Brain microvascular endothelial cell (primary cell): ENCODE measurements at regions not wholly inside any gene's neighbourhood (a gene's known extent, or its start where the extent isn't known, plus 50 kb on each side); places are given as distances from the start of the nearest gene placed in this dataset.
"Not testable (repeated sequence)": the region's sequence is repeated elsewhere in the genome, so short reads cannot be mapped to it uniquely, and the experiment has no call there.

Experiments used
- DNase-seq: peaks from one replicate; pipeline ENCODE4 v3.0.0-alpha.2; 2020
- H3K27ac ChIP-seq: fragments of 250-450 bp; sonication (Bioruptor Pico); 2 replicates; pipeline ENCODE4 v1.5.1; 2020; ENCODE audit warnings: mild to moderate bottlenecking, moderate library complexity
- H3K27me3 ChIP-seq: fragments of 250-450 bp; sonication (Bioruptor Pico); replicated peaks from 2 replicates; pipeline ENCODE4 v1.5.1; 2020; ENCODE audit warnings: mild to moderate bottlenecking
- H3K36me3 ChIP-seq: fragments of 250-450 bp; sonication (Bioruptor Pico); replicated peaks from 2 replicates; pipeline ENCODE4 v1.5.1; 2020; ENCODE audit warnings: mild to moderate bottlenecking
- H3K4me3 ChIP-seq: 2 replicates; pipeline ENCODE4 v1.5.1; 2011; ENCODE audit warnings: low read depth, mild to moderate bottlenecking, control low read depth, low read length, moderate library complexity
- CTCF ChIP-seq: IDR thresholded peaks from 2 replicates; pipeline ENCODE4 v1.5.1; 2011; ENCODE audit warnings: low read depth, mild to moderate bottlenecking, moderate library complexity, low read length, control low read depth, inconsistent platforms; ENCODE audit errors: missing control alignments
- in situ Hi-C: cut with HindIII; loops from 2 replicates; pipeline ENCODE4 v1.10.0; 2017; ENCODE audit warnings: low sequenced_read_pairs, low pct_ligation_motif_present

GRCh38 chr12:42729535-42729900, 140.0 kb upstream of the PRICKLE1 start:
- Histone ChIP-seq H3K36me3 (no peaks in the 10 kb centered on the region), H3K4me3 (no peak overlapping the region), H3K27ac (no peak overlapping the region), H3K27me3 (no peaks in the 10 kb centered on the region)
- no peak for DNase-seq
- in situ Hi-C loops: no loop called here
- no peak for TF ChIP-seq CTCF

GRCh38 chr12:42728770-42729534, 139.4 kb upstream of the PRICKLE1 start:
- Histone ChIP-seq H3K27me3 (no peaks in the 10 kb centered on the region), H3K36me3 (no peaks in the 10 kb centered on the region), H3K27ac (no peak overlapping the region), H3K4me3 (no peak overlapping the region)
- no peak for TF ChIP-seq CTCF
- no peak for DNase-seq
- in situ Hi-C loops: no loop called here

GRCh38 chr12:42728287-42728686, 138.7 kb upstream of the PRICKLE1 start:
- no peak for TF ChIP-seq CTCF
- Histone ChIP-seq H3K36me3 (no peaks in the 10 kb centered on the region), H3K4me3 (no peak overlapping the region)

DNA sequence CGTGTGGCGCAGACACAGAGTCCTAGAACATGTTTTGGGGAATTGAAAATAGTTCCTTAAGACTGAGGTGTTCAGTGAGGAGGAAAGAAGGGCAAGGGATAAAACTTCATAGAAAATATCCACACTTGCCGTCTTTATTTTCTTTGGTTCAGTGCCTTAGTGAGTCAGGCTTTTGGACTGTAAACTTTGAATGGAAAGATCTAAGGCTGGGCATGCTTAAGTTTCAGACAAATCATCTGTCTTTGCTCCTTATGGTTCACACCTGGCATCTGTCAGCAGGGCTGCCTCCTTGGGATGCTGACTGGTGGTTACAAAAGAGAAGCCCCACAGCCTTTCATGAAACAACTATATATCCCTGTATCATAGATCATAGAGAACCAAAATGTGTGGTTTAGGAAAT, 136.3 kb upstream of the PRICKLE1 start:
- Histone ChIP-seq H3K4me3 (no peak overlapping the region), H3K36me3 (no peaks in the 10 kb centered on the region), H3K27ac (no peak overlapping the region), H3K27me3 (no peaks in the 10 kb centered on the region)
- in situ Hi-C loops: no loop called here
- no peak for TF ChIP-seq CTCF
- DNase-seq: peak; percentile 72

More at GRCh38 chr12:42728287-42728686, 138.7 kb upstream of the PRICKLE1 start:
- no peak overlapping the region for H3K27ac ChIP-seq
- in situ Hi-C loops: no loop called here
- DNase-seq: no peak
- H3K27me3 ChIP-seq: no peaks in the 10 kb centered on the region

DNA sequence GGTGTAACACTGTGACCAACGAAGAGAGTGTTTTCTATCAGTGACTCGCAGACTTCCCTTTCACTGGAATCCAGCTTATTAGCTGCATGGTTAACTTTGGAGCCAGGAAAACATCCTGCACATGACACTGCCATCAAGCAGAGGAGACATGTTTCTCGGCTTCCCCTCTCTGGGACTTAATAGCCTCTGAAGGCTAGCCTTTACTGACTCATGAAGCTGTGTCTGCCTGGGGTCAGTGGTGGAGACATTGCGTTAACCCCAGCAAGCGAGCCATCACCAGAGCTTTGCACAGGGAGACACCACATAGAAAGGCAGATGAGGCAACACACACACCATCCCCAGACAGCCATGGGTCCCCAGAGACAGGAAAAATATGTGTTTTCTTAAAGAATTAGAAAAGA, 126.9 kb upstream of the PRICKLE1 start:
- peak; percentile 82 for DNase-seq
- no peak overlapping the region for H3K4me3 ChIP-seq
- in situ Hi-C loops: no loop called here
- no peak for TF ChIP-seq CTCF
- no peaks in the 10 kb centered on the region for H3K27me3 ChIP-seq
- no peaks in the 10 kb centered on the region for H3K36me3 ChIP-seq
- H3K27ac ChIP-seq: peak overlapping the region; percentile 69

GRCh38 chr12:42713566-42713965, 124.0 kb upstream of the PRICKLE1 start:
- H3K27ac ChIP-seq, DNase-seq, in situ Hi-C loops: not testable (repeated sequence)

DNA sequence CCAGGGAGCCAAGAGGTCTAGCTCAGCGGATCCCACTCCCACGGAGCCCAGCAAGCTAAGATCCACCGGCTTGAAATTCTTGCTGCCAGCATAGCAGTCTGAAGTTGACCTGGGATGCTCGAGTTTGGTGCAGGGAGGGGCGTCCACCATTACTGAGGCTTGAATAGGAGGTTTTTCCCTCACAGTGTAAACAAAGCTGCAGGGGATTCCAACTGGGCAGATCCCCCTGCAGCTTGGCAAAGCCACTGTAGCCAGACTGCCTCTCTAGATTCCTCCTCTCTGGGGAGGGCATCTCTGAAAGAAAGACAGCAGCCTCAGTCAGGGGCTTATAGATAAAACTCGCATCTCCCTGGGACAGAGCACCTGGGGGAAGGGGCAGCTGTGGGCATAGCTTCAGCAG, 118.8 kb upstream of the PRICKLE1 start:
- H3K27ac ChIP-seq, in situ Hi-C loops, H3K36me3 ChIP-seq, DNase-seq, H3K27me3 ChIP-seq, H3K4me3 ChIP-seq: not testable (repeated sequence)

More at GRCh38 chr12:42713566-42713965, 124.0 kb upstream of the PRICKLE1 start:
- not testable (repeated sequence) for H3K4me3 ChIP-seq, H3K36me3 ChIP-seq, H3K27me3 ChIP-seq
